ENCODE measurements at regions not wholly inside any gene's neighbourhood (a gene's known extent, or its start where the extent isn't known, plus 50 kb on each side); places are given as distances from the start of the nearest gene placed in this dataset.

DNA sequence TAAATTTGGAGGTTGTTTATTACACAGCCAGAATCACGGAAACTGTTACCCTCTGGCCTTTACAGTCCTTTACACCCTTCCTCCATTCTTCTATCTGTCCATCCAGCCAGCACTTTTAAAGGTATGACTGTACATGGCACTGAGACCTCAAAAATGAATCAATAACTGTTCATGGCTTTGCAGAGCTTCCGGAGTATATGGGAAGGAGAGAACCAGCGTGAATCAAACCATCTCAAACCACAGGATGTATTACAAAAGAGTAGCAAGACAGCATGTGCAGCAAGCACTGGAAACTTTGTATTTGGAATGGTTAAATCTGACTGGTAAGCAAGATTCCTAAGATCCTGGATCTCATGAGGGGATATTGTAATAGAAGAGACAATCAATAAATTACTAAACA, 228.5 kb upstream of the CASK start:
- Histone ChIP-seq H3K4me1 (no peaks in the 10 kb centered on the region), H3K27me3 (no peaks in the 10 kb centered on the region), H3K27ac (no peak overlapping the region), H3K36me3 (no peaks in the 10 kb centered on the region), H3K4me3 (no peak overlapping the region), H3K9me3 (no peaks in the 10 kb centered on the region)
- DNase-seq (no peak), ATAC-seq (no peak)
- TF ChIP-seq, protein P1, sequence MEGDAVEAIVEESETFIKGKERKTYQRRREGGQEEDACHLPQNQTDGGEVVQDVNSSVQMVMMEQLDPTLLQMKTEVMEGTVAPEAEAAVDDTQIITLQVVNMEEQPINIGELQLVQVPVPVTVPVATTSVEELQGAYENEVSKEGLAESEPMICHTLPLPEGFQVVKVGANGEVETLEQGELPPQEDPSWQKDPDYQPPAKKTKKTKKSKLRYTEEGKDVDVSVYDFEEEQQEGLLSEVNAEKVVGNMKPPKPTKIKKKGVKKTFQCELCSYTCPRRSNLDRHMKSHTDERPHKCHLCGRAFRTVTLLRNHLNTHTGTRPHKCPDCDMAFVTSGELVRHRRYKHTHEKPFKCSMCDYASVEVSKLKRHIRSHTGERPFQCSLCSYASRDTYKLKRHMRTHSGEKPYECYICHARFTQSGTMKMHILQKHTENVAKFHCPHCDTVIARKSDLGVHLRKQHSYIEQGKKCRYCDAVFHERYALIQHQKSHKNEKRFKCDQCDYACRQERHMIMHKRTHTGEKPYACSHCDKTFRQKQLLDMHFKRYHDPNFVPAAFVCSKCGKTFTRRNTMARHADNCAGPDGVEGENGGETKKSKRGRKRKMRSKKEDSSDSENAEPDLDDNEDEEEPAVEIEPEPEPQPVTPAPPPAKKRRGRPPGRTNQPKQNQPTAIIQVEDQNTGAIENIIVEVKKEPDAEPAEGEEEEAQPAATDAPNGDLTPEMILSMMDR (IDR thresholded peaks at IDR 0.05): no peak
- intact Hi-C loops (cut with DNase I): no loop called here

DNA sequence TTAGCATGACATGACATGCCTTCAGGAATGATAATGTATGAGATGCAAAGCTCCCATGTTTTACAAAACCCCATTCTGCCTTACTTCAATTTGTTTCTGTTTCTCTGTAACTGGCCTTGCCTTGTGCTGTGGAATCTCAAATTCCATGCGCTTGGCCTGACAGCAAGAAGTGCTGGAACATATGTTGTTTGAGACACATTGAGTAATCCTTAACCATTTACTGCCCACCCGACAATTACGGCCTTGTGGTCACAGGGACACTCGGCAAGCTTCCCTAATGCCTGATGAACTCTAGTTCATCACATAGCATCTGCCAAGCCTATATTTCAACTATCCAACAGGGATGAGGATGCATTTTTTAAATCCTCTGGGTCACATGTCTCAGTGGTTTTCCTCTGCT, 226.4 kb upstream of the CASK start:
- TF ChIP-seq, protein P1 (IDR thresholded peaks at IDR 0.05): no peak
- DNase-seq: no peak
- H3K4me1 ChIP-seq: no peaks in the 10 kb centered on the region
- intact Hi-C loops (cut with DNase I): no loop called here
- H3K36me3 ChIP-seq: no peaks in the 10 kb centered on the region
- H3K4me3 ChIP-seq: no peak overlapping the region
- H3K27me3 ChIP-seq: no peaks in the 10 kb centered on the region
- H3K27ac ChIP-seq: no peak overlapping the region
- no peak for ATAC-seq
- no peaks in the 10 kb centered on the region for H3K9me3 ChIP-seq

DNA sequence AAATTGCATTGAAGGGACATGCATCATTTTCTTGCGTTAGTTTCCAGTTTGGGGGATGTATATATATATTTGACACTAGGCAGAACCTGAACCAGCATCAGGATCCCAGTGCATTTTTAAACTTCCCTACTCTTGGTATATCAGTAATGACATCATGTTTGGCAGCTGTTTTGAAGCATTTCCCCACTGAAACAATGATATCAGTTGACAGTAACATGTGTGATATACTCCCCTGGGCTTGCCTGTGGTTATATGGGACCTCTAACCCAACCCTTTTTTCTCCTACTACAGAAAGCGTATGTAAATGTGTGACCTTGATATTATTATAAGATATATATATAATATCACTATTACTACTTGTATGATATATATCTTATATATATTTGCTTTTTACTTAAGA, 225.9 kb upstream of the CASK start:
- H3K36me3 ChIP-seq: no peaks in the 10 kb centered on the region
- intact Hi-C loops (cut with DNase I): no loop called here
- ATAC-seq (no peak), DNase-seq (no peak)
- TF ChIP-seq, protein P1 (IDR thresholded peaks at IDR 0.05): no peak
- H3K4me3 ChIP-seq: no peak overlapping the region
- no peaks in the 10 kb centered on the region for H3K9me3 ChIP-seq
- no peak overlapping the region for H3K27ac ChIP-seq
- H3K4me1 ChIP-seq: no peaks in the 10 kb centered on the region
- H3K27me3 ChIP-seq: no peaks in the 10 kb centered on the region

DNA sequence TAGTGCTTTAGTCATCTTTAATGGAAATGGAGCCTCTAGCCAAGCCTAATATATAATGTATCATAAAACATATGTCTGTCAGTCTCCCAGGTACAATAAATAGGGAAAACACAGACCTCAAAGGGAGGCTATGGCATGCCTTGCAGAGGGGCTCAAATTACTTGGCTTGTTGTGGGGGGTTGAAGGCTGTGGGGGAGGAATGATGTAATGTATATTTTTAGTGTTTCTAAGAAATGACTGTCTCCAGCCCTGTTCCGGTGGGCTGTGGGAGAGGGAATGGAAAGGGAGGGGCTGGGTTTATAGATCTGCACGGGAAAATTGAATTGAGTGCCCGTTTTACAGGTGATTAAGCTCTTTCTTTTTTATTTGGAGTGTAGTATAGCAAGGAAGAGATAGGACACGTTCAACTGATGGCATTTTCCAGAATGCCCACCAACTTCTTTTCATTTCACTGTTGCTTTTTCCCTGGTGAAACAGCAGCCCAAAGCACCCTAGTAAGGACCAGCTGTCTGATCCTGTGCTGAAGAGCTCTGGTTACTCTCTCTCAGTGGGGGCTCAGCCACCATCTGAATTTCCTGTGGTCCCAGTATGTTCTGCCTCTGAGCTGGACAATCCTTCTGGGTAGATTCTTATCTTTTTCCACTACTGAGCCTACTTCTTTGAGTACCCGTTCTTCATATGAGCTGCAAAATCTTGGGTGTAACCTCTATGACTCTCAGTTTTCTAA, 220.7 kb upstream of the CASK start:
- Histone ChIP-seq H3K9me3 (no peaks in the 10 kb centered on the region), H3K27me3 (no peaks in the 10 kb centered on the region), H3K4me1 (no peaks in the 10 kb centered on the region), H3K4me3 (no peak overlapping the region), H3K36me3 (no peaks in the 10 kb centered on the region), H3K27ac (no peak overlapping the region)
- DNase-seq (no peak), ATAC-seq (no peak)
- intact Hi-C loops (cut with DNase I): no loop called here
- TF ChIP-seq, protein P1 (IDR thresholded peaks at IDR 0.05): no peak

DNA sequence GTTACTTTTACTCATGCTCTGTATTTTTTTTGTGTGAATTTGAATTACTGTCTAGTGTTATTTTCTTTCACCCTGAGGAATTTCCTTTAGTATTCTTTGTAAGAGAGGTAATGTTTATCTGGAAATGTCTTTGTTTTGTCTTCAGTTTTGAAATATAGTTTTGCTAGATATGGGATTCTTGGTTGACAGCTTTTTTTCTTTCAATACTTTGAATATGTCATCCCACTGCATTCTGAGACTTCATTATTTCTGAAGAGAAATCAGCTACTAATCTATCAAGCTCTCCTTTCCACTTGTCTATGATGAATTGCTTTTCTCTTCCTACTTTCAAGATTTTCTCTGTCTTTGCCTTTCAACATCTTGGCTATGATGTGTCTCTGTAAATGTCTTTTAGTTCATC, 217.0 kb upstream of the CASK start:
- intact Hi-C loops (cut with DNase I): no loop called here
- no peak for DNase-seq
- Histone ChIP-seq H3K27me3 (no peaks in the 10 kb centered on the region), H3K9me3 (no peaks in the 10 kb centered on the region), H3K4me3 (no peak overlapping the region), H3K36me3 (no peaks in the 10 kb centered on the region), H3K27ac (no peak overlapping the region), H3K4me1 (no peaks in the 10 kb centered on the region)
- no peak for ATAC-seq
- TF ChIP-seq, protein P1 (IDR thresholded peaks at IDR 0.05): no peak
